CD14-positive monocyte (primary cell): ENCODE measurements at regions not wholly inside any gene's neighbourhood (a gene's known extent, or its start where the extent isn't known, plus 50 kb on each side); places are given as distances from the start of the nearest gene placed in this dataset.

Source experiments
- DNase-seq, 3 donors: peaks; one replicate each; pipeline ENCODE4 v3.0.0-alpha.2; 2011 to 2022
- H2AFZ ChIP-seq: 2 replicates; pipeline ENCODE4 v1.6.0; 2012; ENCODE audit warnings: mild to moderate bottlenecking, low read depth, low read length, inconsistent platforms; ENCODE audit not compliant: insufficient read depth, poor library complexity, severe bottlenecking
- H3K27ac ChIP-seq, 2 donors: 1 replicate in 1 of 2; 2 replicates in 1 of 2; pipeline ENCODE4 v1.5.1; 2012 to 2013; ENCODE audit warnings: low read length in 2 of 2, control low read depth in 1 of 2, inconsistent platforms in 1 of 2, low read depth in 1 of 2, mild to moderate bottlenecking in 1 of 2
- H3K27me3 ChIP-seq, 2 donors: one replicate each; pipeline versions ENCODE4 v1.6.0 to v1.6.1; 2011 to 2013; ENCODE audit warnings: low read length in 2 of 2; ENCODE audit not compliant: control insufficient read depth in 2 of 2, insufficient read depth in 2 of 2
- H3K36me3 ChIP-seq, 2 donors: replicated peaks in 1 of 2; 1 replicate in 1 of 2; 2 replicates in 1 of 2; pipeline versions ENCODE4 v1.5.1 to v1.6.1; 2012 to 2013; ENCODE audit warnings: low read length in 2 of 2, control low read depth in 1 of 2, inconsistent platforms in 1 of 2, mild to moderate bottlenecking in 1 of 2; ENCODE audit not compliant: insufficient read depth in 2 of 2, control insufficient read depth in 1 of 2
- H3K4me1 ChIP-seq, 2 donors: 1 replicate in 1 of 2; 2 replicates in 1 of 2; pipeline versions ENCODE4 v1.5.1 to v1.6.1; 2012 to 2013; ENCODE audit warnings: low read length in 2 of 2, control low read depth in 1 of 2, inconsistent platforms in 1 of 2, mild to moderate bottlenecking in 1 of 2, moderate library complexity in 1 of 2; ENCODE audit not compliant: insufficient read depth in 2 of 2, control insufficient read depth in 1 of 2
- H3K4me2 ChIP-seq: replicated peaks from 2 replicates; pipeline ENCODE3; 2012; ENCODE audit warnings: low read length, moderate library complexity, mild to moderate bottlenecking; ENCODE audit not compliant: poor library complexity, severe bottlenecking; ENCODE audit errors: extremely low read depth
- H3K4me3 ChIP-seq, 3 experiments: fragments of 200-600 bp in 1 of 3; sonication (generic) in 1 of 3; replicated peaks in 1 of 3; 1 replicate in 2 of 3; 2 replicates in 1 of 3; pipeline ENCODE4 v1.5.1; 2011 to 2013; ENCODE audit warnings: low read length in 3 of 3, mild to moderate bottlenecking in 3 of 3, control low read depth in 2 of 3, low read depth in 2 of 3, inconsistent platforms in 1 of 3, moderate library complexity in 1 of 3
- H3K79me2 ChIP-seq: 2 replicates; pipeline ENCODE4 v1.6.0; 2012; ENCODE audit warnings: mild to moderate bottlenecking, control low read depth, inconsistent platforms, low read length, moderate library complexity; ENCODE audit not compliant: insufficient read depth
- H3K9ac ChIP-seq: 2 replicates; pipeline ENCODE4 v1.6.0; 2017; ENCODE audit warnings: low read length, mild to moderate bottlenecking; ENCODE audit not compliant: insufficient read depth, poor library complexity, severe bottlenecking
- H3K9me3 ChIP-seq, 2 donors: replicated peaks in 1 of 2; 1 replicate in 1 of 2; 2 replicates in 1 of 2; pipeline versions ENCODE4 v1.5.1 to v1.6.1; 2012 to 2013; ENCODE audit warnings: low read length in 2 of 2, control low read depth in 1 of 2; ENCODE audit not compliant: control insufficient read depth in 1 of 2, insufficient read depth in 1 of 2
- H4K20me1 ChIP-seq: 2 replicates; pipeline ENCODE4 v1.6.0; 2012; ENCODE audit warnings: mild to moderate bottlenecking, low read length, control low read depth, moderate library complexity; ENCODE audit not compliant: insufficient read depth
- H3K27ac Mint-ChIP-seq, 7 donors: one replicate each; pipeline ENCODE4 v1.8.0; 2020; ENCODE audit warnings: mild to moderate bottlenecking in 7 of 7, mixed read lengths in 7 of 7, moderate library complexity in 6 of 7, inconsistent platforms in 2 of 7
- H3K27me3 Mint-ChIP-seq, 3 donors: one replicate each; pipeline ENCODE4 v1.8.0; 2021 to 2022; ENCODE audit warnings: low read depth in 3 of 3, mild to moderate bottlenecking in 3 of 3, mixed read lengths in 3 of 3, moderate library complexity in 3 of 3, inconsistent platforms in 1 of 3
- H3K36me3 Mint-ChIP-seq, 2 donors: one replicate each; pipeline ENCODE4 v1.8.0; 2020; ENCODE audit warnings: mixed read lengths in 2 of 2, inconsistent platforms in 1 of 2, mild to moderate bottlenecking in 1 of 2
- H3K4me1 Mint-ChIP-seq: one replicate; pipeline ENCODE4 v1.8.0; 2020; ENCODE audit warnings: mild to moderate bottlenecking, mixed read lengths
- H3K4me3 Mint-ChIP-seq, 2 donors: one replicate each; pipeline ENCODE4 v1.8.0; 2020; ENCODE audit warnings: mild to moderate bottlenecking in 2 of 2, mixed read lengths in 2 of 2, moderate library complexity in 1 of 2
- H3K9me3 Mint-ChIP-seq, 7 donors: one replicate each; pipeline ENCODE4 v1.8.0; 2020 to 2022; ENCODE audit warnings: mixed read lengths in 7 of 7, mild to moderate bottlenecking in 6 of 7, moderate library complexity in 6 of 7, inconsistent platforms in 2 of 7
- WGBS: methylation state at CpG from one replicate; pipeline ENCODE4 v1.1.5; 2013; ENCODE audit warnings: missing lambda C conversion rate; ENCODE audit not compliant: insufficient coverage; 5-methylcytosine and 5-hydroxymethylcytosine counted together
- intact Hi-C, 2 donors: fragments of 100-400 bp; cut with micrococcal nuclease; formaldehyde crosslinking; loops; one replicate each; pipeline versions ENCODE4 v1.15.0 to v1.15.1; 2023
- TF ChIP-seq, protein P1 (sequence below): fragments of 200-600 bp; IDR thresholded peaks from one replicate; pipeline ENCODE4 v1.8.0; 2022; ENCODE audit warnings: antibody characterized with exemption, mild to moderate bottlenecking

DNA sequence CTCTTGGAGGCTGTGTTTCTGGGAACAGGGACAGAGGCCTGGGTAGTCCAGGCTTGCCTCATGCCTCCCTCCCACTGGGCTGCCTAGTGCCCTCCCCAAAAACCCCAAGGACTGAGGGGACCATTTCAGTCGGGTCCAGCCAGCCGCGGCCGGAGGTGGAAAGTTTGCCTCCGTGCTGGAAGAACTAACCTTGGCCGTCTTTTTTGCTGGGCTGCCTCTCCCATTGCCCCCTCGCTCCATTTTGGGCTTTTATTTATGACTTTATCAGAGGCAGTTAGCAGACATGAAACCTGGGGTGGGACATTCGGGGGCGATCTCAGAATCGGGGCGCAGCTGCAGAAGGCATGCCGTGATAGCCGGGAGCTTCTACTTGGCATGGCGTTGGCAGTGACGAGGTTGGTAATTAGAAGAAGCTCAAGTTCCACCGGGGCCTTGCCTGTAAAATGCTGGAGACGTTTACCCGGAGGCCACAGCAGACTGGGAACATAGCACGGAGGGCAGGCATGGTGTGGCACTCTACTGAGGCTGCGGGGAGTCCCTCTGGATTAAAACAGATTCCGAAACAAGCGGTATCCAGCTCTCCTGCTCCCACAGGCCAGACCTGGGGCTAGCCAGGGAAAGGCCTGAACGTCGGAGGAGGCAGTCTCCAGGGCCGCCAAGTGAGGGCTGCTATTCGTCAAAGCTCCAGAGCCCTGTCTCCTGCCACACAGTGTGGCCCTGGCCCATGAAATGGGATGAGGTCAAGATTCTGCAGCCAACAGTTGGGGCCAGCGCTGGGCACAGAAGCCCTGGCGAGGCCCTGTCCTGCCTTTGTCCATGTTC, 76.4 kb upstream of the PPARA start:
- Histone ChIP-seq H3K4me1 (peaks cover 37 to 47% of the 10 kb centered on the region in 2 donors), H3K4me2 (peak overlapping the region; percentile 91), H3K27me3 (no peaks in the 10 kb centered on the region), H2AFZ (no peak overlapping the region), H3K27ac (peak overlapping the region in 1 of 2 donors; percentile 26), H4K20me1 (peaks cover 69% of the 10 kb centered on the region), H3K36me3 (peaks cover 6 to 19% of the 10 kb centered on the region in 2 donors), H3K9ac (peak overlapping the region; percentile 15), H3K9me3 (no peaks in the 10 kb centered on the region), H3K4me3 (peak overlapping the region in 1 of 3 experiments; percentile 89), H3K79me2 (peaks cover 84% of the 10 kb centered on the region)
- Mint-ChIP-seq H3K27me3 (no peaks in the 10 kb centered on the region), H3K4me3 (peak overlapping the region; percentile 52 to 59), H3K36me3 (peaks cover 16 to 37% of the 10 kb centered on the region in 2 donors), H3K27ac (peak overlapping the region in 4 of 7 donors; percentile 6 to 83 (median 22)), H3K4me1 (peaks cover 45% of the 10 kb centered on the region), H3K9me3 (no peaks in the 10 kb centered on the region)
- intact Hi-C loops: loop anchor here (5.0 kb wide), 3 partner anchors 37 to 77 kb away; no protein-coding TSS in a partner anchor
- TF ChIP-seq, protein P1, sequence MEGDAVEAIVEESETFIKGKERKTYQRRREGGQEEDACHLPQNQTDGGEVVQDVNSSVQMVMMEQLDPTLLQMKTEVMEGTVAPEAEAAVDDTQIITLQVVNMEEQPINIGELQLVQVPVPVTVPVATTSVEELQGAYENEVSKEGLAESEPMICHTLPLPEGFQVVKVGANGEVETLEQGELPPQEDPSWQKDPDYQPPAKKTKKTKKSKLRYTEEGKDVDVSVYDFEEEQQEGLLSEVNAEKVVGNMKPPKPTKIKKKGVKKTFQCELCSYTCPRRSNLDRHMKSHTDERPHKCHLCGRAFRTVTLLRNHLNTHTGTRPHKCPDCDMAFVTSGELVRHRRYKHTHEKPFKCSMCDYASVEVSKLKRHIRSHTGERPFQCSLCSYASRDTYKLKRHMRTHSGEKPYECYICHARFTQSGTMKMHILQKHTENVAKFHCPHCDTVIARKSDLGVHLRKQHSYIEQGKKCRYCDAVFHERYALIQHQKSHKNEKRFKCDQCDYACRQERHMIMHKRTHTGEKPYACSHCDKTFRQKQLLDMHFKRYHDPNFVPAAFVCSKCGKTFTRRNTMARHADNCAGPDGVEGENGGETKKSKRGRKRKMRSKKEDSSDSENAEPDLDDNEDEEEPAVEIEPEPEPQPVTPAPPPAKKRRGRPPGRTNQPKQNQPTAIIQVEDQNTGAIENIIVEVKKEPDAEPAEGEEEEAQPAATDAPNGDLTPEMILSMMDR: no peak
- DNase-seq: no peak
- WGBS: 89% methylated on average over 27 of the region's 28 CpGs

GRCh38 chr22:46074771-46075551, 75.4 kb upstream of the PPARA start:
- peaks cover 84% of the 10 kb centered on the region for H3K79me2 ChIP-seq
- H3K4me2 ChIP-seq: no peak overlapping the region
- 56% methylated on average over 14 of the region's 19 CpGs for WGBS

More at GRCh38 chr22:46074771-46075551, 75.4 kb upstream of the PPARA start:
- peaks cover 6 to 25% of the 10 kb centered on the region in 2 donors for H3K36me3 ChIP-seq
- no peak overlapping the region for H3K27ac ChIP-seq
- peak overlapping the region; percentile 8 for H3K9ac ChIP-seq
- peaks cover 79% of the 10 kb centered on the region for H4K20me1 ChIP-seq
- H3K4me3 Mint-ChIP-seq: peak overlapping the region in 1 of 2 donors; percentile 11
- no peak for DNase-seq
- no peaks in the 10 kb centered on the region for H3K9me3 ChIP-seq
- H3K36me3 Mint-ChIP-seq: peaks cover 16 to 37% of the 10 kb centered on the region in 2 donors
- no peaks in the 10 kb centered on the region for H3K9me3 Mint-ChIP-seq
- peaks cover 26 to 36% of the 10 kb centered on the region in 2 donors for H3K4me1 ChIP-seq
- no peak overlapping the region for H2AFZ ChIP-seq
- H3K4me1 Mint-ChIP-seq: peaks cover 35% of the 10 kb centered on the region
- TF ChIP-seq, protein P1: no peak
- H3K4me3 ChIP-seq: no peak overlapping the region
- H3K27ac Mint-ChIP-seq: peak overlapping the region in 4 of 7 donors; percentile 40 to 83 (median 76)
- intact Hi-C loops: loop anchor here (5.0 kb wide), 4 partner anchors 37 to 78 kb away; no protein-coding TSS in a partner anchor
- no peaks in the 10 kb centered on the region for H3K27me3 Mint-ChIP-seq
- H3K27me3 ChIP-seq: no peaks in the 10 kb centered on the region
